Calu3 (cell line): ENCODE measurements at regions not wholly inside any gene's neighbourhood (a gene's known extent, or its start where the extent isn't known, plus 50 kb on each side); places are given as distances from the start of the nearest gene placed in this dataset.

Experiments
- BruUV-seq: library from RNA; stranded (reverse); fragments of 400-500 nt; replicated peaks from 2 replicates; lab custom pipeline; 2021; lab: Mats Ljungman, UMichigan
- CTCF ChIA-PET: fragments of 300-600 bp; sonication (Branson Sonifier 250); formaldehyde crosslinking; loops from one replicate; lab custom pipeline; 2022; ENCODE audit warnings: antibody characterized with exemption; lab: Charles Lee
- DNase-seq: peaks from one replicate; pipeline ENCODE4 v3.0.0; 2022
- H3K27ac Mint-ChIP-seq: one replicate; pipeline ENCODE4 v1.8.0; 2022; ENCODE audit warnings: mixed read lengths; ENCODE audit not compliant: unreplicated experiment
- H3K27me3 Mint-ChIP-seq: one replicate; pipeline ENCODE4 v1.8.0; 2022; ENCODE audit warnings: mixed read lengths; ENCODE audit not compliant: unreplicated experiment
- H3K36me3 Mint-ChIP-seq: one replicate; pipeline ENCODE4 v1.8.0; 2022; ENCODE audit warnings: mild to moderate bottlenecking, moderate library complexity, mixed read lengths; ENCODE audit not compliant: insufficient read depth, unreplicated experiment
- H3K4me1 Mint-ChIP-seq: one replicate; pipeline ENCODE4 v1.8.0; 2022; ENCODE audit warnings: mild to moderate bottlenecking, low read depth, mixed read lengths; ENCODE audit not compliant: unreplicated experiment
- H3K4me3 Mint-ChIP-seq: one replicate; pipeline ENCODE4 v1.8.0; 2022; ENCODE audit warnings: mild to moderate bottlenecking, low read depth, moderate library complexity, mixed read lengths; ENCODE audit not compliant: unreplicated experiment
- H3K9me3 Mint-ChIP-seq: one replicate; pipeline ENCODE4 v1.8.0; 2022; ENCODE audit warnings: low read depth, mixed read lengths; ENCODE audit not compliant: unreplicated experiment
- CTCF ChIP-seq: fragments of 200-600 bp; IDR thresholded peaks from one replicate; pipeline ENCODE4 v1.8.0; 2022; ENCODE audit warnings: antibody characterized with exemption; ENCODE audit not compliant: unreplicated experiment
- intact Hi-C: fragments of 100-400 bp; cut with micrococcal nuclease; formaldehyde crosslinking; loops from one replicate; pipeline ENCODE4 v1.10.0; 2022; ENCODE audit not compliant: unreplicated experiment

GRCh38 chr18:76699923-76700322, 122.4 kb upstream of the ZNF236 start:
- H3K27ac Mint-ChIP-seq, result no peak overlapping the region
- H3K4me1 Mint-ChIP-seq, result peaks cover 6% of the 10 kb centered on the region
- intact Hi-C loops, result no loop called here
- no peaks in the 10 kb centered on the region for H3K36me3 Mint-ChIP-seq
- BruUV-seq, result no TSS peak
- no peak for DNase-seq
- H3K9me3 Mint-ChIP-seq, result no peaks in the 10 kb centered on the region
- CTCF ChIA-PET, result no interaction called here
- peaks cover 35% of the 10 kb centered on the region for H3K27me3 Mint-ChIP-seq
- H3K4me3 Mint-ChIP-seq, result no peak overlapping the region
- no peak for TF ChIP-seq CTCF

- Mint-ChIP-seq H3K4me3 (no peak overlapping the region), H3K27me3 (peaks cover 29% of the 10 kb centered on the region), H3K27ac (no peak overlapping the region), H3K9me3 (no peaks in the 10 kb centered on the region), H3K4me1 (peaks cover 6% of the 10 kb centered on the region), H3K36me3 (no peaks in the 10 kb centered on the region)
- no TSS peak for BruUV-seq
- no peak for TF ChIP-seq CTCF
- CTCF ChIA-PET, result no interaction called here
- intact Hi-C loops, result no loop called here
- DNase-seq, result no peak
Measured at GRCh38 chr18:76697441-76697901, 124.9 kb upstream of the ZNF236 start.

- Mint-ChIP-seq H3K36me3 (peaks cover 2% of the 10 kb centered on the region), H3K4me1 (peaks cover 12% of the 10 kb centered on the region), H3K9me3 (no peaks in the 10 kb centered on the region), H3K27me3 (peaks cover 46% of the 10 kb centered on the region), H3K4me3 (no peak overlapping the region), H3K27ac (no peak overlapping the region)
- no TSS peak for BruUV-seq
- CTCF ChIA-PET, result no interaction called here
- DNase-seq, result no peak
- intact Hi-C loops, result no loop called here
- TF ChIP-seq CTCF, result no peak
Measured at GRCh38 chr18:76691800-76692199, 130.6 kb upstream of the ZNF236 start.

GRCh38 chr18:76689646-76690264, 132.6 kb upstream of the ZNF236 start:
- DNase-seq, result no peak
- peaks cover 18% of the 10 kb centered on the region for H3K4me1 Mint-ChIP-seq
- H3K4me3 Mint-ChIP-seq, result no peak overlapping the region
- H3K27me3 Mint-ChIP-seq, result peaks cover 46% of the 10 kb centered on the region
- H3K27ac Mint-ChIP-seq, result no peak overlapping the region
- no peak for TF ChIP-seq CTCF
- peaks cover 6% of the 10 kb centered on the region for H3K36me3 Mint-ChIP-seq
- no peaks in the 10 kb centered on the region for H3K9me3 Mint-ChIP-seq
- CTCF ChIA-PET, result no interaction called here
- intact Hi-C loops, result no loop called here
- BruUV-seq, result no TSS peak
